ENCODE measurements at regions not wholly inside any gene's neighbourhood (a gene's known extent, or its start where the extent isn't known, plus 50 kb on each side); places are given as distances from the start of the nearest gene placed in this dataset.

DNA sequence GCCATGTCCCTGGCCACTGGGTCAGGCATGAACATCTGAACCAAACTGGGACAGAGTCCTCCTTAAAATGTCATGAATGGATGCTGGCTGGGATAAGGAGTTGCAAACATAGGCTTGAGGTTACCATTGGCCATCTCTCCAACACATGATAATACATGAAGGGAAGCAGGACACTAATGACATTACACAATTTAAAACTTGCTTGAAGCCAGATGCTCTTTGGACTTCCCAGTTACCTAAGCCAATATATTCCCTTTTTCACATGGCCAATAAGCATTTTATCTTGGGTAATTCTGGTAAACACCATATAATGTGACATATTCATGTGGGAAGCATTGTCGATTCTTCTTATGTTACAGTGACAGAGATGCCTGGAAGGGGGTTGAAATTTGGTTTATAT lies 148.0 kb upstream of the PLN start:
- TF ChIP-seq, protein P1, sequence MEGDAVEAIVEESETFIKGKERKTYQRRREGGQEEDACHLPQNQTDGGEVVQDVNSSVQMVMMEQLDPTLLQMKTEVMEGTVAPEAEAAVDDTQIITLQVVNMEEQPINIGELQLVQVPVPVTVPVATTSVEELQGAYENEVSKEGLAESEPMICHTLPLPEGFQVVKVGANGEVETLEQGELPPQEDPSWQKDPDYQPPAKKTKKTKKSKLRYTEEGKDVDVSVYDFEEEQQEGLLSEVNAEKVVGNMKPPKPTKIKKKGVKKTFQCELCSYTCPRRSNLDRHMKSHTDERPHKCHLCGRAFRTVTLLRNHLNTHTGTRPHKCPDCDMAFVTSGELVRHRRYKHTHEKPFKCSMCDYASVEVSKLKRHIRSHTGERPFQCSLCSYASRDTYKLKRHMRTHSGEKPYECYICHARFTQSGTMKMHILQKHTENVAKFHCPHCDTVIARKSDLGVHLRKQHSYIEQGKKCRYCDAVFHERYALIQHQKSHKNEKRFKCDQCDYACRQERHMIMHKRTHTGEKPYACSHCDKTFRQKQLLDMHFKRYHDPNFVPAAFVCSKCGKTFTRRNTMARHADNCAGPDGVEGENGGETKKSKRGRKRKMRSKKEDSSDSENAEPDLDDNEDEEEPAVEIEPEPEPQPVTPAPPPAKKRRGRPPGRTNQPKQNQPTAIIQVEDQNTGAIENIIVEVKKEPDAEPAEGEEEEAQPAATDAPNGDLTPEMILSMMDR (IDR thresholded peaks at IDR 0.05): no peak
- TF ChIP-seq ELF4 (CRISPR knock-in tag; IDR thresholded peaks at IDR 0.05; ENCODE audit: low read depth) (no peak), ZNF416 (CRISPR knock-in tag; IDR thresholded peaks at IDR 0.05) (no peak), ZBTB43 (CRISPR knock-in tag; IDR thresholded peaks at IDR 0.05) (no peak), SP1 (CRISPR knock-in tag; conservative IDR thresholded peaks at IDR 0.05) (no peak), ZNF232 (CRISPR knock-in tag; IDR thresholded peaks at IDR 0.05) (no peak), NR3C1 (CRISPR knock-in tag; conservative IDR thresholded peaks at IDR 0.05; ENCODE audit: low read depth) (no peak)

Measured in WTC11 (cell line).